Small intestine (tissue), 7 donors: ENCODE measurements at regions not wholly inside any gene's neighbourhood (a gene's known extent, or its start where the extent isn't known, plus 50 kb on each side); places are given as distances from the start of the nearest gene placed in this dataset.

Source experiments
- DNase-seq, 2 donors: peaks; one replicate each; pipeline versions ENCODE4 v3.0.0 to v3.0.0-alpha.2; 2013
- FAIRE-seq: peaks from 2 replicates; lab custom pipeline; 2012; peaks lifted over from hg19 to GRCh38; lab: Jason Lieb, UNC
- H3K27ac ChIP-seq, 3 donors: one replicate each; pipeline ENCODE4 v1.5.1; 2013; ENCODE audit warnings: low read length in 2 of 3, mild to moderate bottlenecking in 2 of 3, control low read depth in 1 of 3, inconsistent platforms in 1 of 3, low read depth in 1 of 3, moderate library complexity in 1 of 3
- H3K27me3 ChIP-seq, 3 donors: one replicate each; pipeline ENCODE4 v1.6.1; 2013; ENCODE audit warnings: low read length in 3 of 3, inconsistent platforms in 1 of 3; ENCODE audit not compliant: control insufficient read depth in 3 of 3, insufficient read depth in 3 of 3
- H3K36me3 ChIP-seq, 3 donors: one replicate each; pipeline ENCODE4 v1.6.1; 2013; ENCODE audit warnings: low read length in 3 of 3, inconsistent platforms in 1 of 3, low read depth in 1 of 3, mild to moderate bottlenecking in 1 of 3, moderate library complexity in 1 of 3; ENCODE audit not compliant: control insufficient read depth in 3 of 3, insufficient read depth in 2 of 3
- H3K4me1 ChIP-seq, 3 donors: one replicate each; pipeline ENCODE4 v1.6.1; 2013; ENCODE audit warnings: low read length in 2 of 3, inconsistent platforms in 1 of 3, low read depth in 1 of 3, mild to moderate bottlenecking in 1 of 3, moderate library complexity in 1 of 3; ENCODE audit not compliant: control insufficient read depth in 3 of 3, insufficient read depth in 2 of 3
- H3K4me3 ChIP-seq, 3 donors: one replicate each; pipeline ENCODE4 v1.5.1; 2013; ENCODE audit warnings: low read length in 3 of 3, control low read depth in 1 of 3, inconsistent platforms in 1 of 3, low read depth in 1 of 3, mild to moderate bottlenecking in 1 of 3, moderate library complexity in 1 of 3
- H3K9me3 ChIP-seq, 2 donors: one replicate each; pipeline ENCODE4 v1.6.1; 2013; ENCODE audit warnings: low read depth in 1 of 2, low read length in 1 of 2; ENCODE audit not compliant: control insufficient read depth in 2 of 2, insufficient read depth in 1 of 2
- WGBS, 3 donors: extraction: QIAGEN DNeasy Blood & Tissue Kit; methylation state at CpG; one replicate each; pipeline ENCODE4 v1.1.7; 2013; 5-methylcytosine and 5-hydroxymethylcytosine counted together
- donor health status: healthy with polysubstance abuse.
- donor health status: control.
- donor health status: control.
- donor health status: Bipolar disorder and iron deficiency.
- donor health status: healthy.

- peaks cover 1 to 8% of the 10 kb centered on the region in 2 donors for H3K9me3 ChIP-seq
- FAIRE-seq (no peak), DNase-seq (no peak)
- H3K4me1 ChIP-seq = no peaks in the 10 kb centered on the region
- H3K4me3 ChIP-seq = no peak overlapping the region
- H3K36me3 ChIP-seq = no peaks in the 10 kb centered on the region
- no peak overlapping the region for H3K27ac ChIP-seq
- no peaks in the 10 kb centered on the region for H3K27me3 ChIP-seq
- 79 to 84% (median 84%) methylated on average over 1 of the region's 1 CpG for WGBS, 3 donors
Observed at GRCh38 chr3:84082726-84083125, 876.1 kb upstream of the CADM2 start.

GRCh38 chr3:84092907-84093306, 865.9 kb upstream of the CADM2 start:
- WGBS, 3 donors = 75 to 79% (median 75%) methylated on average over 2 of the region's 2 CpGs
- Histone ChIP-seq H3K9me3 (no peaks in the 10 kb centered on the region), H3K4me1 (no peaks in the 10 kb centered on the region), H3K27me3 (no peaks in the 10 kb centered on the region), H3K4me3 (no peak overlapping the region), H3K27ac (no peak overlapping the region), H3K36me3 (no peaks in the 10 kb centered on the region)
- FAIRE-seq = no peak
- DNase-seq = no peak

GRCh38 chr3:84096188-84096587, 862.6 kb upstream of the CADM2 start:
- H3K27ac ChIP-seq = no peak overlapping the region
- H3K4me1 ChIP-seq = no peaks in the 10 kb centered on the region
- H3K4me3 ChIP-seq = no peak overlapping the region
- DNase-seq (no peak), FAIRE-seq (no peak)
- no peaks in the 10 kb centered on the region for H3K36me3 ChIP-seq
- H3K27me3 ChIP-seq = no peaks in the 10 kb centered on the region
- H3K9me3 ChIP-seq = no peaks in the 10 kb centered on the region

- FAIRE-seq (no peak), DNase-seq (no peak)
- H3K27me3 ChIP-seq = no peaks in the 10 kb centered on the region
- no peak overlapping the region for H3K4me3 ChIP-seq
- H3K4me1 ChIP-seq = no peaks in the 10 kb centered on the region
- no peaks in the 10 kb centered on the region for H3K9me3 ChIP-seq
- no peaks in the 10 kb centered on the region for H3K36me3 ChIP-seq
- no peak overlapping the region for H3K27ac ChIP-seq
- WGBS, 3 donors = 79 to 83% (median 81%) methylated on average over 2 of the region's 2 CpGs
Observed at GRCh38 chr3:84100861-84101260, 857.9 kb upstream of the CADM2 start.

- H3K27me3 ChIP-seq = no peaks in the 10 kb centered on the region
- WGBS, 3 donors = 17 to 25% (median 20%) methylated on average over 4 of the region's 4 CpGs
- H3K9me3 ChIP-seq = no peaks in the 10 kb centered on the region
- no peak overlapping the region for H3K4me3 ChIP-seq
- no peaks in the 10 kb centered on the region for H3K36me3 ChIP-seq
- H3K27ac ChIP-seq = no peak overlapping the region
- DNase-seq = no peak
- FAIRE-seq = no peak
- H3K4me1 ChIP-seq = no peaks in the 10 kb centered on the region
Observed at GRCh38 chr3:84108442-84108971, 850.3 kb upstream of the CADM2 start.

GRCh38 chr3:84109911-84110310, 848.9 kb upstream of the CADM2 start:
- no peaks in the 10 kb centered on the region for H3K27me3 ChIP-seq
- H3K4me1 ChIP-seq = no peaks in the 10 kb centered on the region
- H3K9me3 ChIP-seq = peaks cover 0 to 3% of the 10 kb centered on the region in 2 donors
- no peak overlapping the region for H3K4me3 ChIP-seq
- FAIRE-seq (no peak), DNase-seq (no peak)
- no peak overlapping the region for H3K27ac ChIP-seq
- H3K36me3 ChIP-seq = no peaks in the 10 kb centered on the region

- Histone ChIP-seq H3K36me3 (no peaks in the 10 kb centered on the region), H3K4me3 (no peak overlapping the region), H3K27me3 (no peaks in the 10 kb centered on the region), H3K9me3 (peaks cover 0 to 3% of the 10 kb centered on the region in 2 donors), H3K4me1 (no peaks in the 10 kb centered on the region), H3K27ac (no peak overlapping the region)
- no peak for FAIRE-seq
- DNase-seq = no peak
Observed at GRCh38 chr3:84110787-84111186, 848.0 kb upstream of the CADM2 start.

- no peak for DNase-seq
- 90 to 94% (median 90%) methylated on average over 12 of the region's 12 CpGs for WGBS, 3 donors
- no peaks in the 10 kb centered on the region for H3K4me1 ChIP-seq
- H3K27me3 ChIP-seq = no peaks in the 10 kb centered on the region
- no peak for FAIRE-seq
- no peaks in the 10 kb centered on the region for H3K36me3 ChIP-seq
- H3K9me3 ChIP-seq = peaks cover 0 to 14% of the 10 kb centered on the region in 2 donors
- no peak overlapping the region for H3K4me3 ChIP-seq
- no peak overlapping the region for H3K27ac ChIP-seq
Observed at GRCh38 chr3:84125201-84125721, 833.5 kb upstream of the CADM2 start.

GRCh38 chr3:84125760-84126159, 833.0 kb upstream of the CADM2 start:
- Histone ChIP-seq H3K4me3 (no peak overlapping the region), H3K9me3 (peaks cover 0 to 14% of the 10 kb centered on the region in 2 donors), H3K4me1 (no peaks in the 10 kb centered on the region), H3K36me3 (no peaks in the 10 kb centered on the region), H3K27me3 (no peaks in the 10 kb centered on the region), H3K27ac (no peak overlapping the region)
- WGBS, 3 donors = 91 to 98% (median 97%) methylated on average over 21 of the region's 21 CpGs
- DNase-seq (no peak), FAIRE-seq (no peak)
